GM23338 (cell line): ENCODE measurements at regions not wholly inside any gene's neighbourhood (a gene's known extent, or its start where the extent isn't known, plus 50 kb on each side); places are given as distances from the start of the nearest gene placed in this dataset.

Source experiments
- ATAC-seq: fragments of 200-7000 bp; cut with Tn5 transposase; 3 replicates; pipeline ENCODE4 v1.9.1; 2020
- DNase-seq: peaks from one replicate; pipeline ENCODE4 v3.0.0-alpha.2; 2015; ENCODE audit warnings: low spot score
- H2AFZ ChIP-seq: fragments of 200-600 bp; sonication (generic); 2 replicates; pipeline ENCODE4 v1.8.0; 2016; ENCODE audit warnings: antibody characterized with exemption, mild to moderate bottlenecking, moderate library complexity
- H3F3A ChIP-seq: fragments of 200-600 bp; sonication (generic); replicated peaks from 2 replicates; pipeline ENCODE4 v1.8.0; 2017; ENCODE audit warnings: antibody characterized with exemption, mixed run types, low read depth
- H3K27ac ChIP-seq: fragments of 200-600 bp; sonication (generic); 2 replicates; pipeline ENCODE4 v1.6.1; 2016; ENCODE audit warnings: low read depth
- H3K27me3 ChIP-seq: fragments of 200-600 bp; sonication (generic); 2 replicates; pipeline ENCODE4 v1.8.0; 2016; ENCODE audit warnings: mild to moderate bottlenecking, mixed run types, moderate library complexity; ENCODE audit not compliant: insufficient read depth
- H3K36me3 ChIP-seq: fragments of 200-600 bp; sonication (generic); 2 replicates; pipeline ENCODE4 v1.8.0; 2016; ENCODE audit warnings: mild to moderate bottlenecking; ENCODE audit not compliant: insufficient read depth
- H3K4me1 ChIP-seq: fragments of 200-600 bp; sonication (generic); 2 replicates; pipeline ENCODE4 v1.8.0; 2016; ENCODE audit warnings: mild to moderate bottlenecking, moderate library complexity; ENCODE audit not compliant: insufficient read depth
- H3K4me2 ChIP-seq: fragments of 200-600 bp; sonication (generic); 2 replicates; pipeline ENCODE4 v1.7.1; 2017; ENCODE audit warnings: mixed run types
- H3K4me3 ChIP-seq: fragments of 200-600 bp; sonication (generic); 2 replicates; pipeline ENCODE4 v1.6.1; 2016; ENCODE audit warnings: mixed run types
- H3K79me2 ChIP-seq: fragments of 200-600 bp; sonication (generic); replicated peaks from 2 replicates; pipeline ENCODE4 v1.8.0; 2017; ENCODE audit warnings: mild to moderate bottlenecking; ENCODE audit not compliant: insufficient read depth
- H3K9me2 ChIP-seq: fragments of 200-600 bp; sonication (generic); 2 replicates; pipeline ENCODE4 v1.8.0; 2017; ENCODE audit not compliant: insufficient read depth
- H4K20me1 ChIP-seq: fragments of 200-600 bp; sonication (generic); replicated peaks from 2 replicates; pipeline ENCODE4 v1.8.0; 2017; ENCODE audit warnings: mild to moderate bottlenecking; ENCODE audit not compliant: insufficient read depth
- H3K27ac Mint-ChIP-seq: 2 replicates; pipeline ENCODE4 v1.8.0; 2020; ENCODE audit warnings: inconsistent platforms, mild to moderate bottlenecking, moderate library complexity, mixed read lengths
- H3K27me3 Mint-ChIP-seq: 3 replicates; pipeline ENCODE4 v1.8.0; 2022; ENCODE audit warnings: low read depth, mild to moderate bottlenecking, moderate library complexity, mixed read lengths, inconsistent platforms; ENCODE audit not compliant: insufficient read depth, poor library complexity
- H3K36me3 Mint-ChIP-seq: 3 replicates; pipeline ENCODE4 v1.8.0; 2021; ENCODE audit warnings: low read depth, mild to moderate bottlenecking, inconsistent platforms, moderate library complexity, mixed read lengths
- H3K4me1 Mint-ChIP-seq: 3 replicates; pipeline ENCODE4 v1.8.0; 2020; ENCODE audit warnings: mild to moderate bottlenecking, inconsistent platforms, mixed read lengths
- H3K4me3 Mint-ChIP-seq: 3 replicates; pipeline ENCODE4 v1.8.0; 2021; ENCODE audit warnings: moderate library complexity, mild to moderate bottlenecking, inconsistent platforms, mixed read lengths
- H3K9me3 Mint-ChIP-seq: 3 replicates; pipeline ENCODE4 v1.8.0; 2020; ENCODE audit warnings: moderate library complexity, mild to moderate bottlenecking, inconsistent platforms, mixed read lengths
- CREB1 ChIP-seq: fragments of 250-450 bp; sonication (Bioruptor Pico); IDR thresholded peaks from 2 replicates; pipeline ENCODE4 v1.5.0; 2020; ENCODE audit warnings: low read depth, mild to moderate bottlenecking, moderate library complexity
- EZH2 ChIP-seq: fragments of 200-600 bp; sonication (generic); IDR thresholded peaks from one replicate; pipeline ENCODE4 v1.8.0; 2017; ENCODE audit warnings: antibody characterized with exemption, mild to moderate bottlenecking, low read depth; ENCODE audit not compliant: unreplicated experiment
- EZH2phosphoT487 ChIP-seq: fragments of 200-600 bp; sonication (generic); IDR thresholded peaks from one replicate; pipeline ENCODE4 v1.8.1; 2018; ENCODE audit warnings: antibody characterized with exemption; ENCODE audit not compliant: unreplicated experiment
- JUNB ChIP-seq: IDR thresholded peaks from one replicate; pipeline ENCODE4 v1.6.1; 2016; ENCODE audit warnings: antibody characterized with exemption; ENCODE audit not compliant: unreplicated experiment
- NANOG ChIP-seq: IDR thresholded peaks from 2 replicates; pipeline ENCODE4 v1.6.1; 2016; ENCODE audit warnings: antibody characterized with exemption, borderline replicate concordance
- POLR2AphosphoS5 ChIP-seq: IDR thresholded peaks from 2 replicates; pipeline ENCODE4 v1.6.1; 2016; ENCODE audit warnings: antibody characterized with exemption, low read depth
- STAT1 ChIP-seq: IDR thresholded peaks from one replicate; pipeline ENCODE4 v1.6.1; 2016; ENCODE audit warnings: antibody characterized with exemption; ENCODE audit not compliant: unreplicated experiment
- ZNF114 ChIP-seq: fragments of 250-450 bp; sonication (Bioruptor Pico); IDR thresholded peaks from 2 replicates; pipeline ENCODE4 v1.5.0; 2020; ENCODE audit warnings: mild to moderate bottlenecking, moderate library complexity
- ZNF331 ChIP-seq: fragments of 250-450 bp; sonication (Bioruptor Pico); IDR thresholded peaks from 2 replicates; pipeline ENCODE4 v1.5.0; 2020; ENCODE audit warnings: low read depth, mild to moderate bottlenecking, moderate library complexity
- ZNF462 ChIP-seq: fragments of 250-450 bp; sonication (Bioruptor Pico); IDR thresholded peaks from 2 replicates; pipeline ENCODE4 v1.5.0; 2020; ENCODE audit warnings: mild to moderate bottlenecking, moderate library complexity
- TF ChIP-seq, protein P1 (sequence below): IDR thresholded peaks from one replicate; pipeline ENCODE4 v1.6.1; 2018; ENCODE audit warnings: antibody characterized with exemption; ENCODE audit not compliant: unreplicated experiment
- TF ChIP-seq, protein P2 (sequence below), 2 experiments: fragments of 200-600 bp in 1 of 2; sonication (generic) in 1 of 2; conservative IDR thresholded peaks; 2 replicates each; pipeline versions ENCODE4 v1.5.1 to v1.6.1; 2016 to 2017; ENCODE audit warnings: antibody characterized with exemption in 2 of 2, low read depth in 2 of 2, mild to moderate bottlenecking in 2 of 2, moderate library complexity in 1 of 2
- TF ChIP-seq, protein P3 (sequence below): IDR thresholded peaks from 2 replicates; pipeline ENCODE4 v1.6.1; 2016; ENCODE audit warnings: antibody characterized with exemption

GRCh38 chr7:25726781-25727311 lies 425.2 kb upstream of the NFE2L3 start:
- Histone ChIP-seq H3K4me1 (peaks cover 29% of the 10 kb centered on the region), H3K27ac (no peak overlapping the region), H4K20me1 (no peaks in the 10 kb centered on the region), H3K4me2 (peak overlapping the region; percentile 48; the same call in 1 of the 2 replicates), H3K36me3 (no peaks in the 10 kb centered on the region), H3K4me3 (no peak overlapping the region), H3K27me3 (no peaks in the 10 kb centered on the region), H2AFZ (peak overlapping the region; percentile 90), H3K9me2 (no peaks in the 10 kb centered on the region), H3K79me2 (no peaks in the 10 kb centered on the region), H3F3A (no peaks in the 10 kb centered on the region)
- no peak for DNase-seq
- Mint-ChIP-seq H3K36me3 (no peaks in the 10 kb centered on the region), H3K4me1 (peaks cover 27% of the 10 kb centered on the region), H3K27me3 (no peaks in the 10 kb centered on the region), H3K9me3 (no peaks in the 10 kb centered on the region), H3K27ac (no peak overlapping the region), H3K4me3 (no peak overlapping the region)
- TF ChIP-seq, protein P1, sequence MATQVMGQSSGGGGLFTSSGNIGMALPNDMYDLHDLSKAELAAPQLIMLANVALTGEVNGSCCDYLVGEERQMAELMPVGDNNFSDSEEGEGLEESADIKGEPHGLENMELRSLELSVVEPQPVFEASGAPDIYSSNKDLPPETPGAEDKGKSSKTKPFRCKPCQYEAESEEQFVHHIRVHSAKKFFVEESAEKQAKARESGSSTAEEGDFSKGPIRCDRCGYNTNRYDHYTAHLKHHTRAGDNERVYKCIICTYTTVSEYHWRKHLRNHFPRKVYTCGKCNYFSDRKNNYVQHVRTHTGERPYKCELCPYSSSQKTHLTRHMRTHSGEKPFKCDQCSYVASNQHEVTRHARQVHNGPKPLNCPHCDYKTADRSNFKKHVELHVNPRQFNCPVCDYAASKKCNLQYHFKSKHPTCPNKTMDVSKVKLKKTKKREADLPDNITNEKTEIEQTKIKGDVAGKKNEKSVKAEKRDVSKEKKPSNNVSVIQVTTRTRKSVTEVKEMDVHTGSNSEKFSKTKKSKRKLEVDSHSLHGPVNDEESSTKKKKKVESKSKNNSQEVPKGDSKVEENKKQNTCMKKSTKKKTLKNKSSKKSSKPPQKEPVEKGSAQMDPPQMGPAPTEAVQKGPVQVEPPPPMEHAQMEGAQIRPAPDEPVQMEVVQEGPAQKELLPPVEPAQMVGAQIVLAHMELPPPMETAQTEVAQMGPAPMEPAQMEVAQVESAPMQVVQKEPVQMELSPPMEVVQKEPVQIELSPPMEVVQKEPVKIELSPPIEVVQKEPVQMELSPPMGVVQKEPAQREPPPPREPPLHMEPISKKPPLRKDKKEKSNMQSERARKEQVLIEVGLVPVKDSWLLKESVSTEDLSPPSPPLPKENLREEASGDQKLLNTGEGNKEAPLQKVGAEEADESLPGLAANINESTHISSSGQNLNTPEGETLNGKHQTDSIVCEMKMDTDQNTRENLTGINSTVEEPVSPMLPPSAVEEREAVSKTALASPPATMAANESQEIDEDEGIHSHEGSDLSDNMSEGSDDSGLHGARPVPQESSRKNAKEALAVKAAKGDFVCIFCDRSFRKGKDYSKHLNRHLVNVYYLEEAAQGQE, result no peak
- no peak for TF ChIP-seq ZNF331 (CRISPR knock-in tag)
- TF ChIP-seq ZNF462, result no peak
- TF ChIP-seq EZH2phosphoT487, result no peak
- no peak for TF ChIP-seq STAT1
- no peak for TF ChIP-seq JUNB
- no peak for TF ChIP-seq POLR2AphosphoS5
- TF ChIP-seq, protein P2, sequence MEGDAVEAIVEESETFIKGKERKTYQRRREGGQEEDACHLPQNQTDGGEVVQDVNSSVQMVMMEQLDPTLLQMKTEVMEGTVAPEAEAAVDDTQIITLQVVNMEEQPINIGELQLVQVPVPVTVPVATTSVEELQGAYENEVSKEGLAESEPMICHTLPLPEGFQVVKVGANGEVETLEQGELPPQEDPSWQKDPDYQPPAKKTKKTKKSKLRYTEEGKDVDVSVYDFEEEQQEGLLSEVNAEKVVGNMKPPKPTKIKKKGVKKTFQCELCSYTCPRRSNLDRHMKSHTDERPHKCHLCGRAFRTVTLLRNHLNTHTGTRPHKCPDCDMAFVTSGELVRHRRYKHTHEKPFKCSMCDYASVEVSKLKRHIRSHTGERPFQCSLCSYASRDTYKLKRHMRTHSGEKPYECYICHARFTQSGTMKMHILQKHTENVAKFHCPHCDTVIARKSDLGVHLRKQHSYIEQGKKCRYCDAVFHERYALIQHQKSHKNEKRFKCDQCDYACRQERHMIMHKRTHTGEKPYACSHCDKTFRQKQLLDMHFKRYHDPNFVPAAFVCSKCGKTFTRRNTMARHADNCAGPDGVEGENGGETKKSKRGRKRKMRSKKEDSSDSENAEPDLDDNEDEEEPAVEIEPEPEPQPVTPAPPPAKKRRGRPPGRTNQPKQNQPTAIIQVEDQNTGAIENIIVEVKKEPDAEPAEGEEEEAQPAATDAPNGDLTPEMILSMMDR (conservative IDR thresholded peaks at IDR 0.05; ENCODE audit: low read depth in 2 of 2), result no peak
- no peak for TF ChIP-seq NANOG
- TF ChIP-seq ZNF114 (CRISPR knock-in tag), result no peak
- no peak for TF ChIP-seq CREB1 (CRISPR knock-in tag)
- TF ChIP-seq EZH2, result no peak
- TF ChIP-seq, protein P3, sequence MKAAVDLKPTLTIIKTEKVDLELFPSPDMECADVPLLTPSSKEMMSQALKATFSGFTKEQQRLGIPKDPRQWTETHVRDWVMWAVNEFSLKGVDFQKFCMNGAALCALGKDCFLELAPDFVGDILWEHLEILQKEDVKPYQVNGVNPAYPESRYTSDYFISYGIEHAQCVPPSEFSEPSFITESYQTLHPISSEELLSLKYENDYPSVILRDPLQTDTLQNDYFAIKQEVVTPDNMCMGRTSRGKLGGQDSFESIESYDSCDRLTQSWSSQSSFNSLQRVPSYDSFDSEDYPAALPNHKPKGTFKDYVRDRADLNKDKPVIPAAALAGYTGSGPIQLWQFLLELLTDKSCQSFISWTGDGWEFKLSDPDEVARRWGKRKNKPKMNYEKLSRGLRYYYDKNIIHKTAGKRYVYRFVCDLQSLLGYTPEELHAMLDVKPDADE, result no peak
- peak; percentile 59 for ATAC-seq
